ENCODE measurements at regions not wholly inside any gene's neighbourhood (a gene's known extent, or its start where the extent isn't known, plus 50 kb on each side); places are given as distances from the start of the nearest gene placed in this dataset.

DNA sequence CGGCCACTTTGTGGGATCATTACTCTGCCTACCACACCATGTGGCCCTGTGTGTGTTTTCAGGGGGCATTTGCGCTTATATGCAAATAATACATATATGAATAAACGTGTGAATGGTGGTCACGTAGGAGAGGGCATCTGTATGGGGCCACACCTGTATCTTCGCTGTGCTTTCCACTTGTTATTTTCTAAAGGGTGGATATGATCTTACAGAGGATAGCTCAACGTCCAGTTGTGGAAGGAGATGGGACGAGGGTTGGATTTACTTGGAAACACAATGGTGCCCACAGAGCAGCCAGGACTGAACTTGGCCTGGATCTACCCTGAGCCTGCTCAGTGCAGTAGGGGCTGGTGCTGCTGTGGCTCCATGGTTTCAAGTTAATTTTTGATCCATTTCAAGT, 93.3 kb downstream of the YTHDF1 start:
- Histone ChIP-seq H3K36me3 (ENCODE audit: insufficient read depth, low read length) (no peaks in the 10 kb centered on the region), H3K9me3 (ENCODE audit: control insufficient read depth in 1 of 2, insufficient read depth in 1 of 2, low read length in 2 of 2) (peaks cover 0 to 7% of the 10 kb centered on the region in 2 experiments), H3K27ac (ENCODE audit: low read depth in 1 of 2, low read length in 2 of 2) (no peak overlapping the region), H3K27me3 (ENCODE audit: control insufficient read depth in 1 of 2, insufficient read depth in 2 of 2, low read length in 2 of 2) (peaks cover under 1 to 2% of the 10 kb centered on the region in 2 experiments), H3K4me1 (ENCODE audit: insufficient read depth, low read length) (no peaks in the 10 kb centered on the region), H3K4me3 (ENCODE audit: low read length) (no peak overlapping the region)
- ChIA-PET POLR2A (no interaction called here), CTCF (no interaction called here)
- TF ChIP-seq, protein P1, sequence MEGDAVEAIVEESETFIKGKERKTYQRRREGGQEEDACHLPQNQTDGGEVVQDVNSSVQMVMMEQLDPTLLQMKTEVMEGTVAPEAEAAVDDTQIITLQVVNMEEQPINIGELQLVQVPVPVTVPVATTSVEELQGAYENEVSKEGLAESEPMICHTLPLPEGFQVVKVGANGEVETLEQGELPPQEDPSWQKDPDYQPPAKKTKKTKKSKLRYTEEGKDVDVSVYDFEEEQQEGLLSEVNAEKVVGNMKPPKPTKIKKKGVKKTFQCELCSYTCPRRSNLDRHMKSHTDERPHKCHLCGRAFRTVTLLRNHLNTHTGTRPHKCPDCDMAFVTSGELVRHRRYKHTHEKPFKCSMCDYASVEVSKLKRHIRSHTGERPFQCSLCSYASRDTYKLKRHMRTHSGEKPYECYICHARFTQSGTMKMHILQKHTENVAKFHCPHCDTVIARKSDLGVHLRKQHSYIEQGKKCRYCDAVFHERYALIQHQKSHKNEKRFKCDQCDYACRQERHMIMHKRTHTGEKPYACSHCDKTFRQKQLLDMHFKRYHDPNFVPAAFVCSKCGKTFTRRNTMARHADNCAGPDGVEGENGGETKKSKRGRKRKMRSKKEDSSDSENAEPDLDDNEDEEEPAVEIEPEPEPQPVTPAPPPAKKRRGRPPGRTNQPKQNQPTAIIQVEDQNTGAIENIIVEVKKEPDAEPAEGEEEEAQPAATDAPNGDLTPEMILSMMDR (IDR thresholded peaks at IDR 0.05) = no peak
- intact Hi-C loops (cut with DNase I, micrococcal nuclease) = no loop called here
- H3K4me1 Mint-ChIP-seq (ENCODE audit: low read depth) = no peaks in the 10 kb centered on the region
- peaks cover 21% of the 10 kb centered on the region for H3K27me3 Mint-ChIP-seq
- ATAC-seq (ENCODE audit: poor library complexity) = no peak
- no peaks in the 10 kb centered on the region for H3K9me3 Mint-ChIP-seq
- no peak overlapping the region for H3K27ac Mint-ChIP-seq
- H3K4me3 Mint-ChIP-seq = no peak overlapping the region
- DNase-seq = no peak
- H3K36me3 Mint-ChIP-seq (ENCODE audit: low read depth) = no peaks in the 10 kb centered on the region

DNA sequence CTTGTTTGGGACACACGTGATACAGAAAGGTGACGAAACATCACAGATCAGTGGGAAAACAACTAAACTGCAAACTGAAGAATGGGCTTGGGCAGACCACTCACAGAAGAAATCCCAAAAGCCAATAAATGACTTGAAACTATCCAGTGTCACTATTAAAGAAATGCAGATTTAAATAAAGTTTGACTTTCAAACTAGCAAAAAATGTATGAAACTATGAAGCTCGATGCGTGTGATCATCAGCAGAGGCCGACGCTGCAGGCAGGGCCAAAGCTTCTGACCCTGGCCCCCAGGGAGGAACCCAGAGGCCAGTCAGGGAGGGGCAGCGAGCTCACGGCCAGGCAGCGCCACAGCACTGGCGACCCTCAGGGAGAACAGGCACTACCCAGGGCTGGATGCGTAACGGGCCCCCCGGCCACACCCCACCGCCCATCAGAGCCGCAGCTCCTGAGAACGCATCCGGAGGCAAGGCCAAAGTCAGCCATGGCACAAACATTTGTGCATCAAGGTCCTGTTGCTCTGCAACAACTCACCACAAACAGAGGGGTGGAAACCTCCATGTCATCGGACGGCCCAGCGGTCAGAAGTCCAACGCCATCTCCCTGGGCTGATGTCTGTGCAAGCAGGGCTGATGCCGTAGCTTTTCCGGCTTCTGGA, 94.1 kb downstream of the YTHDF1 start:
- peaks cover 0 to 7% of the 10 kb centered on the region in 2 experiments for H3K9me3 ChIP-seq (ENCODE audit: control insufficient read depth in 1 of 2, insufficient read depth in 1 of 2, low read length in 2 of 2)
- DNase-seq = no peak
- no peak overlapping the region for H3K27ac ChIP-seq (ENCODE audit: low read depth in 1 of 2, low read length in 2 of 2)
- H3K27me3 Mint-ChIP-seq = peaks cover 27% of the 10 kb centered on the region
- H3K4me3 Mint-ChIP-seq = no peak overlapping the region
- ATAC-seq (ENCODE audit: poor library complexity) = no peak
- H3K4me1 ChIP-seq (ENCODE audit: insufficient read depth, low read length) = no peaks in the 10 kb centered on the region
- H3K4me3 ChIP-seq (ENCODE audit: low read length) = no peak overlapping the region
- H3K27ac Mint-ChIP-seq = no peak overlapping the region
- H3K36me3 Mint-ChIP-seq (ENCODE audit: low read depth) = no peaks in the 10 kb centered on the region
- TF ChIP-seq, protein P1 (IDR thresholded peaks at IDR 0.05) = no peak
- peaks cover 5 to 8% of the 10 kb centered on the region in 2 experiments for H3K27me3 ChIP-seq (ENCODE audit: control insufficient read depth in 1 of 2, insufficient read depth in 2 of 2, low read length in 2 of 2)
- ChIA-PET CTCF (no interaction called here), POLR2A (no interaction called here)
- H3K4me1 Mint-ChIP-seq (ENCODE audit: low read depth) = no peaks in the 10 kb centered on the region
- H3K9me3 Mint-ChIP-seq = no peaks in the 10 kb centered on the region
- intact Hi-C loops (cut with DNase I, micrococcal nuclease) = no loop called here
- no peaks in the 10 kb centered on the region for H3K36me3 ChIP-seq (ENCODE audit: insufficient read depth, low read length)

DNA sequence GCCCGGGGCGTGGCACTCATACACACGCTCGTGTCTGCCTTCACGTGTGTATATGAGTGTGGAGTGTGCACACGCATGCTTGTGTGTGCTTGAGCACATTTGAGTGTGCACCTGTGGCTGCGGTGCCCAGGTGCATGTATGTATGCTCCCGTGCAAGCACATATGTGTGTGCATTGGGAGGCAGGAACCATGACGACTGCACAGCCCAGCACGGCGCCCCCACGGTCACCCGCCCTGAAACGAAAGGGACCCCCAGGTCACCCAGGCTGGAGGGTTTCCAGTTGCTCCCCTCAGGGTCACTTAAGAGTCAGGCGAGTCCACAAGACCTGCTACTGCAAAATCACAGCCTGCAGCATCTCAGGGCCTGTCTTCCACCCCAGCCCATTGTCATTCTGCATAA, 94.7 kb downstream of the YTHDF1 start:
- ChIA-PET CTCF (no interaction called here), POLR2A (no interaction called here)
- Mint-ChIP-seq H3K27ac (no peak overlapping the region), H3K27me3 (peaks cover 30% of the 10 kb centered on the region), H3K9me3 (no peaks in the 10 kb centered on the region), H3K4me1 (ENCODE audit: low read depth) (no peaks in the 10 kb centered on the region), H3K36me3 (ENCODE audit: low read depth) (no peaks in the 10 kb centered on the region), H3K4me3 (no peak overlapping the region)
- TF ChIP-seq, protein P1 (IDR thresholded peaks at IDR 0.05) = no peak
- intact Hi-C loops (cut with DNase I, micrococcal nuclease) = no loop called here
- no peak overlapping the region for H3K27ac ChIP-seq (ENCODE audit: low read depth in 1 of 2, low read length in 2 of 2)
- peaks cover 4% of the 10 kb centered on the region for H3K4me1 ChIP-seq (ENCODE audit: insufficient read depth, low read length)
- H3K9me3 ChIP-seq (ENCODE audit: control insufficient read depth in 1 of 2, insufficient read depth in 1 of 2, low read length in 2 of 2) = peaks cover 0 to 14% of the 10 kb centered on the region in 2 experiments
- no peaks in the 10 kb centered on the region for H3K36me3 ChIP-seq (ENCODE audit: insufficient read depth, low read length)
- DNase-seq = no peak
- H3K4me3 ChIP-seq (ENCODE audit: low read length) = no peak overlapping the region
- peaks cover 10 to 14% of the 10 kb centered on the region in 2 experiments for H3K27me3 ChIP-seq (ENCODE audit: control insufficient read depth in 1 of 2, insufficient read depth in 2 of 2, low read length in 2 of 2)
- ATAC-seq (ENCODE audit: poor library complexity) = no peak

Measured in CD4-positive, alpha-beta T cell (primary cell).